ENCODE measurements at regions not wholly inside any gene's neighbourhood (a gene's known extent, or its start where the extent isn't known, plus 50 kb on each side); places are given as distances from the start of the nearest gene placed in this dataset.

DNA sequence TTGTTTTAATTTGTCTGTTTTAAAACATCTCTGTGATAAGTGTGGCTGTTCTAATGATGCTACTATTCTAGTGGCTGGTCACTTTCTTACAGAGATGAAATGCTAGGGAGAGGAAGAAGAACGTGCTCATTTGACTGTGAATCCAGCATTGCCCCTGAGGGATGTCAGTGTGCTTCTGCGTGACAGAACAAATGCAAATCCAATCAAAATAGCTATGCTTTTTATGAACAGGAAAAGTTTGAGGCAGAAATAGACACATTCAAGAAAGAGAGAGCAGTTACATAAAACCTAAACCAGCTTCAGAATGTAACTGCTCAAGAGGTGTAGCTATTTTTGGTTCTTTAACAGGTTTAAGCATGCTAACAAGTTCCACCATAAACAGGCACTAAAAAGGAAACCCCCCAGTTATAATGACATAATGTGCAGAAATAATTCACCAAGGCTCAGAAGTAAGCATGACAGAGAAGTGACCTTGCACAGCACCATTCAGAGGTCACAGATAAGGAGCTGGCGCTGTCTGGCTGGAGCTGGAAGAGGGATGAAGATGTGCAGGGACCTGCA is 385.3 kb downstream of the EPM2A start:
- no peak for DNase-seq (ENCODE audit: low read depth)

DNA sequence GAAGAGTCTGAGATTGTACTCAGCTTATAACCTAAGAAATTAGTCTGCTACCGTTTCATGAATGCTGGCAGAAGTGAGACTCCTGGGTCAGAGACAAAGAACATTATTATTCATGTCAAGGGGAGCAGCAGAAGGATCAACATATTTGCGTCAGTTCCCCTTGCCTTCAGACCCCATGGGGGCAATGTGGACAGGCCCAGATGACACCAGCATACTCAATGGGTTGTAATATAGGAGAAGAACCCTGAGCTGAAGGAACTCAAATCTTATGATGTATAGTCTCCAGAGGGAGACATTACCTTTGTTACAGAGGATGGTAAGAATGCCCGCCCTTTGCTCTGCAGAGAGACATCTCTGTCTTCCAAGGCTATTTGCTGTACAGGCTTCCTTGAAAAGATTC is 384.4 kb downstream of the EPM2A start:
- no peak for DNase-seq (ENCODE audit: low read depth)

DNA sequence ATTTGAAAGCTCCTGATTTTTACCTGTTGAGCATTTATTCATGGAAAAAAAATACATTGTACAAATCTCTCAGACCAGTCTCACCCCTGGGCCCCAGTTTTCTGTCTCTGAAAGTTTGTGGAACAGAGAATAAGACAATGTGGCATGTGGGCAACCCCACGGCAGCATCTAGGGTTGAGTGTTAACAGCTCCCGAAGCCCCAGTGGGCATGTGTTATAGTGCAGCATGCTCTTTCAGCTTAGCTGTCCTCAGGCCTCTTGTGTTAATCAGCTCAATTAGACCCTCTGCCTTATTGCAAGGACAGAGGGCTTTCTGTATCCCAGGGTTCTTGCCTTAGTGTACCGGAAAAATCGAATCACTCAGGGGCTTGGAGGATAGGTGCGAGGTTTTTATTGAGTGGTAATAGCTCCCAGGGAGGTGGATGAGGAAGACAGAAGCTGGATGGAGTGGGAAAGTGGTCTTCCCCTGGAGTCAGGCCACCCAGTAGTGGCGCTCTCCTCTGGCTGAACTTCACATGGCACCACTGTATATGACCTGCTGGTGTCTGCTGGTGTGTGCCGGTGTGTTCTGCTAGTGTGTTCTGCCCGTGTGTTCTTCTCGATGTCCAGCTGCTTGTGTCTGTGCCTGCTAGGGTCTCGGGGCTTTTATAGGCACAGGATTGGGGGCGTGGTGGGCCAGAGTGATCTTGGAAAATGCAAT is 382.8 kb downstream of the EPM2A start:
- DNase-seq (ENCODE audit: low read depth): no peak

DNA sequence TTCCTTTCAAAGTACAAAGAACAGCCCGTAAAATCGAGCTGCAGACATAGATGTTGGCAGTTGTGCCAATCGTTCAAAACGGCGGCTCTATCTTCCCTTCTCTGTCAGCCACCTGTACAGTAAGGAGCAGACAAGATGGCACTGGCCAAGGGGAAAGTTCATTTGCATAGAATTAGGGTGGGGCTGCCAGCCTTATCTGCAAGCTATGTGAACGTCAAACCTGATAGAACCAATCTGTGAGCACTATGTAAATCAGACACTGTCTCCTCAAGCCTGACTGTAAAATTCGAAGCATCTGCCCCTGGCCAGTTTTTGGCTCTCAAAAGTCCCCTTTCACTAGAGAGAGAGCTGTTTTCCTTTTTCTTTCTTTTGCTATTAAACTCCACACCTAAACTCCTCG is 374.5 kb downstream of the EPM2A start:
- DNase-seq (ENCODE audit: low read depth): no peak

DNA sequence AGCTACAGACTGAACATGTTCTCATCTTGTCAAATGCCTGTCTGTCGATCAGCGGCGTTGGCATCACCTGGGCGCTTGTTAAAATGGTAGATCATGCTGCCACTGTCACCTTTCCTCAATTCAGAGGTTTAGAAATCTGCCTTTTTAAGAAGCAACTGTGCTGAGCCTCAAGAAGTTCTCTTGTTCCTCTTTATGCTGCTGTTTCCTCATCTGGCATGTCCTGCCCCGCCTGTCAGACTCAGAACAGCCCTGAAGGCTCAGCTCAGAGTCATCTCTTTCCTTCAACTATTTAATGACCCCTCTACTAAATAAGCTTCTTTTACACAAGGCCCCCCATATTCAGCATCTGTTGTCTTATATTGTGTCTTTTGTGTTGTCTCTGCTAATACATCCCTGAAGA is 368.2 kb downstream of the EPM2A start:
- no peak for DNase-seq (ENCODE audit: low read depth)

DNA sequence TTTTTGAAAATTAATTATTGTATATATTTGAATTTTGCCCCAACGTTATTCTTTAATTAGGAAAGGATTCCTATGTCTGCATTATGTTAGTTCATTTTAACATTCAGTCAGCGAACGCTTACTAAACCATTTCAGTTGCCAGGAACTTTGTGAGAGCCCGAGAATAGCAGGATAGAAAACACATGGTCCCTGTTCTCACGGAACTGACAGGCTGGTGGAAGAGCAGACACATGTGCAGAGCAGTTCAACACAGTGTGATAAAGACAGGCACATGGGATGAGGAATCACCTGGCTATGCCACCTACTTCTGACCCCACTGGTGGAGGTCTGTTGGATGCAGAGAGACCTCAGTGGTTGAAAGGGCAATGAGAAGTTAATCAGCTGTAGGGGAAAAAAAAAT is 367.2 kb downstream of the EPM2A start:
- no peak for DNase-seq (ENCODE audit: low read depth)

DNA sequence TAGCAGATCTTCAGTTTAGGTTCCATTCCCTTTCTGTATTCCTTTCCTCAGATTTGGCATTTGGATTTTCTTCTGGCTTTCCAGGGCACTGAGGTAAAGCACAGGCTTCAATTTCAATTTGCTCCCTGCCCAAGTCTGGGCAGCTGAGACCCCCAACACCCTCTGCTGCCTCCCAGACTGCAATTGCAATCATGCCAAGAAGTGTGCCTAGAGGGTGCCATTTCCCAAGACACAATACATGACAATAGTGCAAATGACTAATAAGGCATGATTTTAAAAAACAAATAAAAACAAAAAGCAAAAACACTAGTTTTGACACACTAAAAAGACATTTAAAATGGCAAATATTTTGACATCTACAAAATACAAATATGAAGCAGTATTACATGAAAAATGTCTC is 364.8 kb downstream of the EPM2A start:
- no peak for DNase-seq (ENCODE audit: low read depth)

DNA sequence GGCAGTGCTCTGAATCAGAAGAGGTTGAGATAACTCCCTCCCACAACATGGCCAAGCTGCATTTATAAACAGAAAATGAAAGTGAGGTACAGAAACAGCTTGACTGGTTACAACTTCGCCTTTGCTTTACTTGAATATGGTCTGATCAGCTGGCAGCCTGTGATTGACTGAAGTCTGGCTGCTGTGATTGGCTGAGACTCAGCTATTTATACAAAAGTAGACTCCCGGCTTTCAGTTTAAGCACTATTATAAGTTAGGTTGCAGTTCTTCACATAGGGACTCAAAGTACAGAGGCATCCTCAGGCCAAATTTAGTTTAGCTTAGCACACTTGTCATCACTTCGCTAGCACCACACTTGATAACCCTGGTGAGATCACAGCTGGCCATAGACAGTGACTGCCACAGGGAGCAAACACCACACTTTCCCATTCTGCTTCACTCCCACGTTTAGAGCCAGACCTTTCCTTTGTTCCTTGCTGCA is 362.6 kb downstream of the EPM2A start:
- peak; percentile 55 for DNase-seq (ENCODE audit: low read depth)

DNA sequence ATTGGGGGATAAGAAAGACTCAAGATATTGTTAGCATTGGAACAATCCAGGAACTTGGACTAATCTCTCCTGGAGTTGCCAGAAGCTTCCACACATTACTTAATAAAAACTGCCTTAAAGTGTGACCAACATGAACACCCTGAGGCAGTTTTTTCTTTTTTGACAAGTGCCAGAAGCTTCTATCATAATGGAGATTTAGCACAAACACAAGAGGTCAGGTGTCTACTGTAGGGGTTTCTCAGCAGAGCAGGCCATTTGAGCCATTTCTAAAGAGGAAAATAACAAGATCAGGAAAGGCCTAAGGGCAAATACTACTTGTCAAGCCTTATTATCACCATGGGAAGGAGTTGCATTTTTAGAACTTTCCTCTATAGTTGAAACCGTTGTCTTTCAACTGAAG is 361.5 kb downstream of the EPM2A start:
- no peak for DNase-seq (ENCODE audit: low read depth)

DNA sequence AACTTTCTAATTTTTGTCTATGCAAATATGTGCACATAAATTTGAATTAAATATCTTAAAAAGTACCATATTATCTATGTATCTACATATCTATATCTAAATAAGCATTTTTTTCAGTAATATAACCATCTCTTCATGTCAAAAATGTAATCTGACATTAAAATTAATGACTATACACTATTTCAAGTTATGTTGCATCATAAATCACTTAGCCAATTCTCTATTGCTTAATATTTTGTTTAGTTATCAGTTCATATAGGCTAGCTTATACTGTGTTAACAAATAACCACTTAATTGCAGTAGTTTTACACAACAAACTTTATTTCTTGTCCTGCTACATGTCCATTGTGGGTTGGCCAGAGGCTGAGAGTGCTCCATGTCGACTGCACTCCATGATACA is 360.8 kb downstream of the EPM2A start:
- no peak for DNase-seq (ENCODE audit: low read depth)

DNA sequence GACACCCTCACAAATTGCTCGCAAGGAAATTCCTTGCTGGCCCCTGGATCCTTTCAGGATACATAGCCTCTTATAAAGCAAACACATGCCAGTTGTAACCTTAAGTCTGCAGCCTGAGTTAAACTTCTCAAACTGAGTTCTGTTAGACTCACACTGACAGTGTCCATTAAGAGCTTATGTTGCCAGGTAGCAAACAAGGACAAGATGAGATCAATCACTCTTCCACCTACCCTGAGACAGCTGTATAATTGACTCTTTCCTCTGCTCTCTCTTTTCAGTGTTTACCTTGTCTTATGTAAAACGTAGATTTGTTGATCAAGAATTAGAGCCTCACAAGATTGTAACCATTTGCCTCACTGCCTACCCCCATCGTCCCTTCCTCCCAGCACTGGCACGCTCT is 359.8 kb downstream of the EPM2A start:
- DNase-seq (ENCODE audit: low read depth): no peak

DNA sequence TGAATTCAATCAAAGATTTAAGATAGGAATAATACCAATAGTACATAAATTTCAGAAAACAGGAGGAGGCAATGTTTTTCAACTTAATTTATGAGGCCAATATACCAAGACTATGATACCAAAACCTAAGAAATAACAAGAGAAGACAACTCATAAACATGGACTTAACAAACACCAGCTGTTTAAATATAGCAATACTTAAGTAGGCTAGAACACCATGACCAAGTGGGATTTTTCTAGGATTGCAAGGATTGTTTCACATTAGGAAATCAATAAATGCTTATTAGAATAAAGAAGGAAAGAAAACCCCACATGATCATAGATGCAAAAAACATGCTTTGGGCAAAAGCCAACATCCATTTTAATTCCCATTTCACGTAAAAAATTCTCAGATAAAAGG is 355.1 kb downstream of the EPM2A start:
- no peak for DNase-seq (ENCODE audit: low read depth)

DNA sequence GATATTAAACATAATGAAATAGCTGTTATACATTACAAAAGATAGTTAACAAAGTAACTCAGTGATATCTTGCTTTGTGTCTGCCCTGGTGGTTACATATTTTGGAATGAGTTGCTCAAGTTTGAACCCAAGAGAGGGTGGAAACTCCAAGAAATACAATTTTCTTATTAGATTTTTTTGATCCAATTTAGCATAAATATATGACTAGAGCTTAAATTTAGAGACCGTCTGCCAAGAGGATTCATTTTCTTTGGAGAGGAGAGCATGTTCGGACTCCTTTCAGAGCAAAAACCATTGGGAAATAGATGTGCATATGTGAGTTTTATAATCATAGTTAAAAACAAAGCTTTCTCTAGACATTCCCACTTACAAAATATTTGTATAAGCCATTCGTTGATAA is 353.4 kb downstream of the EPM2A start:
- DNase-seq (ENCODE audit: low read depth): no peak

DNA sequence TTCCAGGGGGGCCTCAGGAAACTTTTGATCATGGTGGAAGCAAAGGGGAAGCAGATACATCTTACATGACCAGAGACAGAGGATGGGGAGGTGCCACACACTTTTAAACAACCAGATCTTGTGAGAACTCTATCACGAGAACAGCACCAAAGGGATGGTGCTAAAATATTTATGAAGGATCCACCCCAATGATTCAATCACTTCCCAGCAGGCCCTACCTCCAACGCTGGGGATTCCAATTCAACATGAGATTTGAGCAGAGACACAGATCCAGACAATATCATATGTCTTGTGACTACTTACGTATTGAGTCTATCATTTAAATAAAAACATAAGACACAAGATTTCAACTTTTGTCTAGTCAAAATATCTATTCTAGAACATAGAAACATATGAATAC is 351.9 kb downstream of the EPM2A start:
- no peak for DNase-seq (ENCODE audit: low read depth)

DNA sequence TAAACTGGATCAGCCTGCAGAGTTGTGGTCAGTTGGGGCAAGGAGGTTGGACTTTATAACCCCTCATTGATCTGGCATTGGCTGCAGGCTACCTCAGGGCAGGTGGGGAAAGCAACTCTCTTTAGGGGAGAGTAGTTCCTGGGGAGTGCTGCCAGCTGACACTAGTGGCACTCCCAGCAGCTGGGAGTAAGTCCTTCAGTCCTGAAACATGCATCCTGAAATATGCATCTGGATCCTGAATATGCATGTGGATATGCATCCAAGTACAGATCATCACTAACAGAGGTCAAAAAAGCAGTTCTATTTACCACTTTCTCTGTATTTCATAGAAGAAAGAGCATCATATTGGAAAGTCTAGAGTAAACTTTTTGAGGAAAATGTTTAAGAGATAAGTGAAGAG is 350.8 kb downstream of the EPM2A start:
- no peak for DNase-seq (ENCODE audit: low read depth)

DNA sequence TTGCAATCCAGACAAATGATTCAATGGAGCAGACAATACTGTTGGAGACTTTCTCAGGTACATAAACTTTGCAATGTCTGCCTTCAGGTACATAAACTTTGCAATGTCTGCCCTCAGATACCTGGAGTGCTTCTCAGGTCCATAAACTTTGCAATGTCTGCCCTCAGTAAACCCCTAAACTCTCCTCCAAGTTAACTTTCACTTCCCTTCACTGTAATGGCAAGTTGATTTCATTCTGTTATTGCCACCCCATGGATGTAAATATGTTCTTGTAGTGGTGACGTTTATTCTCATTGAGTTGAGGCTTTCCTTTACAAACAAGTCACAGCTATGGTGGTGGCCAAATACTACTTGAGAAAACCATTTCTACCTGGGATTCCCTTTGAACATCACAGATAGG is 338.8 kb downstream of the EPM2A start:
- no peak for DNase-seq (ENCODE audit: low read depth)

DNA sequence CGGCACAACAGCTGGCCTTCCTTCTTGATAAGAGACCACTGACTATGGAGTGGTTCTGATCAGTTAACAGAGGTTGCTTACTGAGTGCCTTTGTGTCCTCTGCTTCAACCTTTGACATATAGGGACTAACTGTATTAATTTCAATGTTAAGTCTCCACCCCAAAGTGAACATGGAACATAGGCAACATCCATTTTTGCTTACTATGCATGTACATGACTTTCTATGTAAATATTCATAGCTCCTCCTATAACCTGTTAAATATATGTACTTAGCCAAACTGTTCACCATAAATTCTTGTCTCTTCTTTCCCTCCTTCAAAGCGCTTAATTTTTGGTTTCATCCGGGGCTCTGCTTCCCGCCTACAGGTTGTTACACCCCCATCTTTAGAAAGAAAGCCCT is 334.8 kb downstream of the EPM2A start:
- DNase-seq (ENCODE audit: low read depth): no peak

DNA sequence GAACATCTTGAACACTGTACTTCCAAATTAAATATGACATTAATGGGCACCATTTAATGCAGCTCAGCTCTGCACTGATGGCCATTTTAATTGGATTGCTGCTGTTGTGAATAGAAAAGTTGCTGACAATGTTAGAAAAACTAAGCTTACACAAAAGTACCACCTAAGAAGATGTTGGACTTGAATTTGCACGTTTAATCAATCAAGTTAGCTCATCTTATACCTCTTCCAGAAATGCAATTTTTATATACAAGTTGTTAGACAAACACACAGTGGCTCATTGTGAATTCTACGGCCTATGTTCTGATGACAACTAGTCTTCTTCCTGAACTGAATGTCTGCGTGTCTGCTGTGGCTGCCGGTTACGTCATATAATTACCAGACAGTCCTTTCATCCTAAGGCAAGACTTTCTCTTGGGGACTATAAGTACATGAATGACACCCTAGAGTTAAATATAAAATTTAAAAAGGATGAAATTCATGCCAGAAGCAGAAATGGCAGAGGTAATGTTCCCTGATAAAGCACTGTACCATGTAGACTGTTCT is 330.2 kb downstream of the EPM2A start:
- DNase-seq (ENCODE audit: low read depth): no peak

DNA sequence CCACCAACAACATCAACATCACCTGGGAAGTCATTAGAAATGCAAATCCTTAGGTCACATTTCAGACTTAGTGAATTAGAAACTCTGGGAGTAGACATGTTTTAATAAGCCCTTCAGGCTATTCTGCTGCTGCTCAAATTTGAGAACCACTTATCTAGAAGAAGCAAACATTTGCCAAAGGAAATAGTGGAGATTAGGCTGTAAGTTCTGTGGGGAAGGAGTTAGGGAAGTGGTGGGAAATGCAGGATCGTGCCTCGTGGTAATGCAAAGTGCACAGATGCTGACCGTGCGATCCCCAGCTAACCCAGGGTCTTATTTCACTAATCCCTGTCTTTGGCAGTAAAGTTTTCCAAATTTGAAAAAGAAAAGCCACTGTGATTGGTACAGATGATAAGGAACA is 328.5 kb downstream of the EPM2A start:
- no peak for DNase-seq (ENCODE audit: low read depth)

DNA sequence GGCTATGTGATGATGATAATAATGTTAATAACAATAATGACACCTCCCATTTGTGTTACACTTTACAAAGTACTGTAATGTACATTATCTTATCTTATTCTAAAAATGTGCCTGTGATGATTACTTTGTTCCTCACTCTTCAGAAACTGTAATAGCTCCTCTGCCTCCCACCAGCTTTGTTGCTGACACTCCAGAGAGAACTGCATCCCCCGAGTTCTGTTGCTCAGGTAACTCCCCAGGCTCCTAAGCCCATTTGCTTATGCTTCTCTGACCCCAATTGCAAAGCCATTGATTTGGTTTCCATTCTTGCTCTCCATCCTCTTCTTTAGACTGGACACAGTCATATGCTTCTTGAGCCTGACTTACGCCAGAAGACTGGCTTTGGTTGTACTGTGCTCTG is 319.7 kb downstream of the EPM2A start:
- no peak for DNase-seq (ENCODE audit: low read depth)

DNA sequence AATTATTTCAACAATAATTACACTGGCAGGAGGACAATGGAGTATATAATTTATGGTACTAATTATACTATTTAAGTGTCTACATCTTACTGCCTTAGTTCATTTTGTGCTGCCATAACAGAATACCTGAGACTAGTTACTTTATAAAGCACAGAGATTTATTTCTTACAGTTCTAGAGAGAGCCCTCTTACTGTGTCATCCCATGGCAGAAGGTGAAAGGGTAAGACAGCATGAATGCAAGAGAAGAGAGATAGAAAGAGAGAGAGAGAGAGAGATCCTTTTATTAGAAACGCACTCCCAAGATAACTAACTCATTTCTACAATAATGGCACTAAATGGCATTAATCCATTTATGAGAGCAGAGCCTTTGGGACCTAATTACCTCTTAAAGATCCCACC is 314.7 kb downstream of the EPM2A start:
- no peak for DNase-seq (ENCODE audit: low read depth)

DNA sequence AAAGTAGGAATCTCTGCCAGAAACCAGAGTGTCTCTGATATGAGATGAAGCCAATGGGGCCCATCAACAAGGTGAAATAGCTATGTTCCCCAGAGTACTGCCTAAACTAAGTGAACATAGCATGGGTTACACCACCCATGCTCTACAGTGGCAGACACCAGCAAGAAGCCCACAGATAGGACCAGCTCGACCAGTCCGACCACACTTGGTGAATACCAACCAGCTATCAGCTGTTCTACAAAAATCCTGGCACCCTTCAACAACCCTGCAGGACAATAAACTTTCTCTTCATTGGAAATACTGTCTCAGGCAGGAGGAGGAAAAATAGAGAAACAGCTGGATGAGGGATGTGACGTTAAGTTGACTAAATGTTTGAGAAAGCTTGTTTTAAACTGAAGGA is 311.4 kb downstream of the EPM2A start:
- DNase-seq (ENCODE audit: low read depth): no peak

DNA sequence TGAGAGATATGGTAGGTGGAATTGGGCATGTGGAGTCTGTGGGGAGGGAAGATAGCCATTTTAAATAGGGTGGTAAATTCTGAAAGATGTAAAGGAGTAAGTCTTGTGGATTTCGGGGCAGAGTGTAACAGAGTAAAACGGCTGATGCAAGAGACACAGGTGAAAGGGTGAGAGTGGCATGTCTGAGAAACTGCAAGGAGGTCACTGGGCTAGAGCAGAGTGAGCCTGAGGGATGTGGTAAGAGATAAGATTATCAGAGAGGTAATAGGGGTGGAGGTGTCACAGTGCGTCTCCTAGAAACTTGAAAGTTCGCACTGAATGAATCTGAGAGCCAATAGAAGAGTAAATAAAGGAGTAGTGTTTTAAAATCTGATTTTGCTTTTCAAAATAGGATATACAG is 308.1 kb downstream of the EPM2A start:
- DNase-seq (ENCODE audit: low read depth): no peak

Measured in HT1080 (cell line).